Chondrocyte (in vitro differentiated cells): ENCODE measurements at regions not wholly inside any gene's neighbourhood (a gene's known extent, or its start where the extent isn't known, plus 50 kb on each side); places are given as distances from the start of the nearest gene placed in this dataset.
"Not testable (repeated sequence)": the region's sequence is repeated elsewhere in the genome, so short reads cannot be mapped to it uniquely, and the experiment has no call there.

Source experiments
- DNase-seq: peaks from one replicate; pipeline ENCODE4 v3.0.0; 2021; ENCODE audit warnings: mixed read lengths, low spot score
- H3K27ac Mint-ChIP-seq: one replicate; pipeline ENCODE4 v1.8.0; 2021; ENCODE audit warnings: mild to moderate bottlenecking, moderate library complexity, mixed read lengths; ENCODE audit not compliant: unreplicated experiment
- H3K27me3 Mint-ChIP-seq: 2 replicates; pipeline ENCODE4 v1.8.0; 2021; ENCODE audit warnings: low read depth, mixed read lengths
- H3K36me3 Mint-ChIP-seq: 2 replicates; pipeline ENCODE4 v1.8.0; 2021; ENCODE audit warnings: low read depth, mixed read lengths
- H3K4me1 Mint-ChIP-seq: 2 replicates; pipeline ENCODE4 v1.8.0; 2021; ENCODE audit warnings: low read depth, mild to moderate bottlenecking, mixed read lengths
- H3K4me3 Mint-ChIP-seq: one replicate; pipeline ENCODE4 v1.8.0; 2021; ENCODE audit warnings: mild to moderate bottlenecking, moderate library complexity, mixed read lengths; ENCODE audit not compliant: unreplicated experiment
- H3K9me3 Mint-ChIP-seq: 2 replicates; pipeline ENCODE4 v1.8.0; 2021; ENCODE audit warnings: low read depth, mixed read lengths
- CTCF ChIP-seq: fragments of 200-600 bp; sonication (generic); IDR thresholded peaks from 2 replicates; pipeline ENCODE4 v1.5.0; 2021; ENCODE audit warnings: antibody characterized with exemption, mild to moderate bottlenecking, moderate library complexity

DNA sequence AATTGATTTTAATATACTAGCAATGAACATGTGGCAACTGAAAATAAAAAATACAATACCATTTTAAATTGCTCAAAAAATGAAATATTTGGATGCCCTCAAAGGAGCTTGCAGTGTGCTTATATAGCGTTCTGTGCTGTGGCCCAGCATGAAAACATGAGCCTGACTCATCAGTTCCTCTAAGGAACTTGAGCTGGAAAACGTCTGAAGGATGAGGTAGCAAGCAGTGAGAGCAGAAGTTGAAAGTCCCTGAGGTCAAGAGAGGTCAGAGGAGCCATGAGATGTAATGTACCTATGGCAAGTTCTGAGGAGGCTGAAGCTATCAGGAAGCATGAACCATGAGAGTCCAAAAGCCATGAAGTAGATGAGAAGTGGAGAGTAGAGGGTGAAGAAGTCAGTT, 59.7 kb downstream of the HMGB3 start:
- no peak for DNase-seq
- Mint-ChIP-seq H3K4me3 (no peak overlapping the region), H3K27ac (no peak overlapping the region), H3K36me3 (no peaks in the 10 kb centered on the region), H3K27me3 (peaks cover 8% of the 10 kb centered on the region), H3K4me1 (no peaks in the 10 kb centered on the region), H3K9me3 (peaks cover 13% of the 10 kb centered on the region)
- no peak for TF ChIP-seq CTCF

DNA sequence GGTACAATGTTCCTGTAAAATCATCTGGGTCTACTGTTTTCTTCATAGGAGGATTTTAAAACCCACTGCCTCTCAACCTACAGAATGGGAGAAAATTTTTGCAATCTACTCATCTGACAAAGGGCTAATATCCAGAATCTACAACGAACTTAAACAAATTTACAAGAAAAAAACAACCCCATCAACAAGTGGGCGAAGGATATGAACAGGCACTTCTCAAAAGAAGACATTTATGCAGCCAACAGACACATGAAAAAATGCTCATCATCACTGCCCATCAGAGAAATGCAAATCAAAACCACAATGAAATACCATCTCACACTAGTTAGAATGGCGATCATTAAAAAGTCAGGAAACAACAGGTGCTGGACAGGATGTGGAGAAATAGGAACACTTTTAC, 83.2 kb downstream of the HMGB3 start:
- H3K27me3 Mint-ChIP-seq, DNase-seq, H3K36me3 Mint-ChIP-seq, H3K4me3 Mint-ChIP-seq, H3K4me1 Mint-ChIP-seq, H3K27ac Mint-ChIP-seq, H3K9me3 Mint-ChIP-seq: not testable (repeated sequence)

- no peak for TF ChIP-seq CTCF
- H3K4me3 Mint-ChIP-seq: no peak overlapping the region
- no peak for DNase-seq
- peaks cover 1% of the 10 kb centered on the region for H3K27me3 Mint-ChIP-seq
- no peaks in the 10 kb centered on the region for H3K4me1 Mint-ChIP-seq
- no peaks in the 10 kb centered on the region for H3K36me3 Mint-ChIP-seq
- H3K27ac Mint-ChIP-seq: no peak overlapping the region
- H3K9me3 Mint-ChIP-seq: no peaks in the 10 kb centered on the region
Measured at GRCh38 chrX:151073767-151074166, 90.6 kb downstream of the HMGB3 start.

- TF ChIP-seq CTCF: no peak
- Mint-ChIP-seq H3K27ac (no peak overlapping the region), H3K27me3 (peaks cover 4% of the 10 kb centered on the region), H3K36me3 (no peaks in the 10 kb centered on the region), H3K4me1 (peaks cover 2% of the 10 kb centered on the region), H3K4me3 (no peak overlapping the region), H3K9me3 (no peaks in the 10 kb centered on the region)
- no peak for DNase-seq
Measured at GRCh38 chrX:151081016-151081415, 95.4 kb upstream of the GPR50 start.

DNA sequence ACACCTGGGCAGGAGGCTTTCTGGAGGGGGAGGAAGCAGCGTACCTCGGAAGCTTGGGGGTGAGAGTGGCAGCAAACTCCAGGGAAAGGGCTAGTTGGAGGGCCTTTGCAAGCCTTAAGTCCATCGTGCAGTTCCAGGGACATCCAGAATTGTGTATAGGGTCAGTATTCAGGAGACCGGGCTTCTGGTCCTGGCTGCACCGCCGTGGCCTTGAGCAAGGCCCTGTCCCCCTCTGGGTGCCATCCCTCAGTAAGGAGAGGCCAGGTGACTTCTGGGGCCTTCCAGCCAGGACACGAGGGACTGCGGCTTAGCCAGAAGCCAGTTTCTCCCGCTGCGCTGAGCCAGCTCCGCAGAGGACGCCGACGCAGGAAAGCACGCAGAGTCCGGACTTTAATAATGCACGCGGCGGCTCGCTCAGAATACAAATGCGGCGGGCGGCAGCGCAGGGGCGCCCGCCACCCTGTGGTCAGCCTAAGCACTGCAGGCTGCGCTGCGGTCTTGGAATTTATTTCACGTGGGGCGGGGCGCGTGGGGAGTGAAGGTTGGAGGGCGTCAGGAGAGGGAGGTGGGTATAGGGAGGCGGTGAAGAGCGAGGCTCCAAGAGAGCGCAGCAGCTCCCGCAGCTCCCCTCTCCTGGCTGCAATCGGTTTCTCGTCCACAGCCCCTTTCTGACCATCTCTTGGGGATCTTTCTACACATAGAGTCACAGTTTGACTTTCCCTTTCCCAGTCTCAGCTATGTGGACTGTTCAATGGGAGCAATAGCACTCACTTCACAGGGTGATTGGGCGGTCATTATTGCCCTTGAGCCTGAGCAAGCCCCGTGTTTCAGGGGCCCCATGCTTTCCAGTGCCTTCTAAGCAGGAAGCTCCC, 94.1 kb upstream of the GPR50 start:
- H3K9me3 Mint-ChIP-seq: no peaks in the 10 kb centered on the region
- TF ChIP-seq CTCF: peak; percentile 94
- peak overlapping the region; percentile 25 for H3K4me3 Mint-ChIP-seq
- DNase-seq: no peak
- H3K36me3 Mint-ChIP-seq: no peaks in the 10 kb centered on the region
- peaks cover 2% of the 10 kb centered on the region for H3K4me1 Mint-ChIP-seq
- H3K27me3 Mint-ChIP-seq: peaks cover 4% of the 10 kb centered on the region
- H3K27ac Mint-ChIP-seq: no peak overlapping the region

DNA sequence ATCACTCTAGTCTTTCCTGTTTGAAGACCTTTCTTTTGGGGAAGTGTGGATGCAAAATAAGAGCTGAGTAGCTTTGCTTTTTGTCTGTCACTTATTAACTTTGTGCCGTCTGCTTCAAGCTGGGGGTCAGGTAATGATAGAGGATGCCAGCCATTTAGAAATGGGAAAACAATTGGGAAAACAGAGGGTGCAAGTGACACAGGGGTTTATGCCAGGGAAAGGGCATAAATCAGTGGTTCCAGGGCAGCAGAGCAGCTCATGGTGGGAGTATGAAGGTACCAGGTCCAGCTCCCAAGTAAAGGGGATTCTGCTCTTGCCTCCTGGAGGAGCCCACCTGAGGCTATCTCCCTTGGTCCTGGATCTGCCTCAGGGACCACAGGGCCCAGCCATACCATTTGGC, 91.9 kb upstream of the GPR50 start:
- no peak for DNase-seq
- no peaks in the 10 kb centered on the region for H3K36me3 Mint-ChIP-seq
- H3K27ac Mint-ChIP-seq: no peak overlapping the region
- H3K27me3 Mint-ChIP-seq: peaks cover 4% of the 10 kb centered on the region
- H3K4me3 Mint-ChIP-seq: no peak overlapping the region
- TF ChIP-seq CTCF: no peak
- peaks cover 2% of the 10 kb centered on the region for H3K4me1 Mint-ChIP-seq
- H3K9me3 Mint-ChIP-seq: no peaks in the 10 kb centered on the region
